ENCODE measurements at regions not wholly inside any gene's neighbourhood (a gene's known extent, or its start where the extent isn't known, plus 50 kb on each side); places are given as distances from the start of the nearest gene placed in this dataset.

GRCh38 chr1:88237058-88237457 lies 447.0 kb upstream of the PKN2 start:
- TF ChIP-seq CTCF (IDR thresholded peaks at IDR 0.05), result no peak
- H3K27ac Mint-ChIP-seq, result no peak overlapping the region
- H3K36me3 Mint-ChIP-seq (ENCODE audit: low read depth), result no peaks in the 10 kb centered on the region
- CTCF ChIA-PET, result no interaction called here
- POLR2A ChIA-PET, result no interaction called here
- ATAC-seq, result no peak
- H3K4me3 Mint-ChIP-seq, result no peak overlapping the region
- no peaks in the 10 kb centered on the region for H3K27me3 Mint-ChIP-seq
- no peak for DNase-seq
- intact Hi-C loops (cut with micrococcal nuclease), result no loop called here
- H3K9me3 Mint-ChIP-seq, result peaks cover 2% of the 10 kb centered on the region
- no peaks in the 10 kb centered on the region for H3K4me1 Mint-ChIP-seq (ENCODE audit: low read depth)

GRCh38 chr1:88239205-88239604 lies 444.9 kb upstream of the PKN2 start:
- CTCF ChIA-PET, result interaction anchor here (0.7 kb wide), 2 partner anchors 58 to 60 kb away, joined by 3 read pairs; no protein-coding TSS in a partner anchor
- no peaks in the 10 kb centered on the region for H3K36me3 Mint-ChIP-seq (ENCODE audit: low read depth)
- no peak for TF ChIP-seq CTCF (IDR thresholded peaks at IDR 0.05)

GRCh38 chr1:88247666-88248065 lies 436.4 kb upstream of the PKN2 start:
- Mint-ChIP-seq H3K4me3 (no peak overlapping the region), H3K27ac (no peak overlapping the region)

More at GRCh38 chr1:88239205-88239604, 444.9 kb upstream of the PKN2 start:
- no peak overlapping the region for H3K27ac Mint-ChIP-seq
- intact Hi-C loops (cut with micrococcal nuclease), result no loop called here
- peaks cover 2% of the 10 kb centered on the region for H3K9me3 Mint-ChIP-seq
- ATAC-seq, result no peak
- no peak overlapping the region for H3K4me3 Mint-ChIP-seq
- no peaks in the 10 kb centered on the region for H3K4me1 Mint-ChIP-seq (ENCODE audit: low read depth)
- H3K27me3 Mint-ChIP-seq, result no peaks in the 10 kb centered on the region
- no peak for DNase-seq
- POLR2A ChIA-PET, result no interaction called here

GRCh38 chr1:88250915-88251314 lies 433.2 kb upstream of the PKN2 start:
- H3K27ac Mint-ChIP-seq, result no peak overlapping the region
- DNase-seq (no peak), ATAC-seq (no peak)
- no peaks in the 10 kb centered on the region for H3K9me3 Mint-ChIP-seq
- no peaks in the 10 kb centered on the region for H3K4me1 Mint-ChIP-seq (ENCODE audit: low read depth)
- ChIA-PET CTCF (no interaction called here), POLR2A (no interaction called here)
- H3K36me3 Mint-ChIP-seq (ENCODE audit: low read depth), result no peaks in the 10 kb centered on the region
- no peaks in the 10 kb centered on the region for H3K27me3 Mint-ChIP-seq
- no peak overlapping the region for H3K4me3 Mint-ChIP-seq
- no peak for TF ChIP-seq CTCF (IDR thresholded peaks at IDR 0.05)
- intact Hi-C loops (cut with micrococcal nuclease), result no loop called here

More at GRCh38 chr1:88247666-88248065, 436.4 kb upstream of the PKN2 start:
- Mint-ChIP-seq H3K36me3 (ENCODE audit: low read depth) (no peaks in the 10 kb centered on the region), H3K9me3 (no peaks in the 10 kb centered on the region), H3K27me3 (no peaks in the 10 kb centered on the region), H3K4me1 (ENCODE audit: low read depth) (no peaks in the 10 kb centered on the region)
- TF ChIP-seq CTCF (IDR thresholded peaks at IDR 0.05), result no peak
- DNase-seq (no peak), ATAC-seq (no peak)
- ChIA-PET POLR2A (no interaction called here), CTCF (no interaction called here)
- intact Hi-C loops (cut with micrococcal nuclease), result no loop called here

GRCh38 chr1:88252745-88253144 lies 431.3 kb upstream of the PKN2 start:
- DNase-seq (no peak), ATAC-seq (no peak)
- Mint-ChIP-seq H3K9me3 (no peaks in the 10 kb centered on the region), H3K4me1 (ENCODE audit: low read depth) (no peaks in the 10 kb centered on the region), H3K27me3 (no peaks in the 10 kb centered on the region), H3K27ac (no peak overlapping the region), H3K36me3 (ENCODE audit: low read depth) (no peaks in the 10 kb centered on the region), H3K4me3 (no peak overlapping the region)
- ChIA-PET POLR2A (interaction anchor here (0.6 kb wide), 1 partner anchor 17 kb away, joined by 4 read pairs; no protein-coding TSS in a partner anchor), CTCF (no interaction called here)
- TF ChIP-seq CTCF (IDR thresholded peaks at IDR 0.05), result no peak
- intact Hi-C loops (cut with micrococcal nuclease), result no loop called here

Measured in activated CD8-positive, alpha-beta T cell treated with anti-CD3 and anti-CD28 coated beads for 36 hours (primary cell).